Stimulated activated CD8-positive, alpha-beta memory T cell treated with anti-CD3 and anti-CD28 coated beads, Interleukin-7, amount 100 ng/mL, for 4 hours (primary cell): ENCODE measurements at regions not wholly inside any gene's neighbourhood (a gene's known extent, or its start where the extent isn't known, plus 50 kb on each side); places are given as distances from the start of the nearest gene placed in this dataset.
"Not testable (repeated sequence)": the region's sequence is repeated elsewhere in the genome, so short reads cannot be mapped to it uniquely, and the experiment has no call there.

ENCODE experiments used
- DNase-seq, 2 donors: peaks; one replicate each; pipeline ENCODE4 v3.0.0-alpha.2; 2020; ENCODE audit warnings: low read depth in 2 of 2

GRCh38 chr2:173467751-173468150, 113.1 kb downstream of the CDCA7 start:
- no peak for DNase-seq

- no peak for DNase-seq
These were observed 113.7 kb downstream of the CDCA7 start for GRCh38 chr2:173468266-173468793.

DNA sequence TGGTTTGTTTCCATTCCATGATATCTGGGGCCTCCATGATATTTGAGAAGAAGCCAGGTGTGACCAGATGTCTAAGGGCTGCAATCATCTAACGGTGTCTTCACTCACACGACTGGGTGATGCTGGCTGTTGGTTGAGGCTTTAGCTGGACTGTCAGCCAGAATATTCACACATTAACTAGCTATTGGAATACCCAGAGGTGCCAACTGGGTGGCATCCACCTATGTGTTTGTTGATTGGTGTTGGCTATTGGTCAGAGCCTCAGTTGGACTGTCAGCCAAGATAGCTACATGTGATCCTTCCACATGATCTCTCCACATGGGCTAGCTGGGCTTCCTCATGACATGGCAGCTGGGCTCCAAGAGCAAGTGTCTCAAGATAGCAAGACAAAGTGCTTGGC, 117.4 kb downstream of the CDCA7 start:
- DNase-seq: no peak

DNA sequence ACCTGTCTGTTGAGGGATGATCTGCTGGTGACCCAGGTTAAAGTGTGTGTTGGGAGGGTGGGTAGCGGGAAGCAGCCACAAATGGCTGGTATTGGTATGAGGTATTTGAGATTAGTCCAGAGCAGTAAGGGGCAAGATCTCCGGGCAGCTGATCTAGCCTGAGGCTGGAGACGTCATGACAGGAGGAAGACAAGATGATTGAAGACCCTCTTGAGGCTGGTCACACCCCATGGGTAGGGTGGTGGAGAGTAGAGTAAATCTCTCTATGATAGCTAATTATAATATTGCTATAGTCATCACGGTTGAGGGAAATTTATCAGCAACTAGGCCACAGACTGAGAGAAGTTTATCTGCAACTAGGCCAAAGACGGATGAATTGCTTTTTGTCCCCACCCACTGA, 128.5 kb downstream of the CDCA7 start:
- DNase-seq: no peak

GRCh38 chr2:173488861-173489260, 134.2 kb downstream of the CDCA7 start:
- DNase-seq: no peak

- no peak for DNase-seq
These were observed 136.7 kb downstream of the CDCA7 start for GRCh38 chr2:173491418-173491817.

GRCh38 chr2:173493874-173494273, 139.2 kb downstream of the CDCA7 start:
- no peak for DNase-seq

DNA sequence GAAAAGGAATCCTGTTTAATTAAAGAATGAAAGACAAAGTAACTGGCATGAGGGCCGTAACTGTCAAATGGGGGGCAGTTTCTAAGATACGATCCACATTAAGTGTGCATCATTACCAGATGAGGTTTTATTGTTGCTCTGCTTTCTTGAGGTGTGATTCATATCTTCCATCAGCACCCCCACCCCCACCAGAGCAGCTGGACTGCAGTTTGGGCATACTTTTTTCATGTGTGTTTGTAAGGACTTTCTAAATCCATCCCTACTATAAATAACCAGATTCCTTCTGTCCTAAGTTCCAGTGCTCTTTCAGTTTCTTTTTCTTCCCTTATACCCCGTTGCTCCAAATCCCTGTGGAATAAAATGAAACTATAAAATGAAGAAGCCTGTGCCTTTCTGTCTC, 142.1 kb downstream of the CDCA7 start:
- DNase-seq: no peak

- no peak for DNase-seq
These were observed 146.3 kb downstream of the CDCA7 start for GRCh38 chr2:173500953-173501352.

- DNase-seq: no peak
These were observed 147.6 kb downstream of the CDCA7 start for GRCh38 chr2:173502296-173502695.

- DNase-seq: no peak
These were observed 156.7 kb downstream of the CDCA7 start for GRCh38 chr2:173511357-173511756.

DNA sequence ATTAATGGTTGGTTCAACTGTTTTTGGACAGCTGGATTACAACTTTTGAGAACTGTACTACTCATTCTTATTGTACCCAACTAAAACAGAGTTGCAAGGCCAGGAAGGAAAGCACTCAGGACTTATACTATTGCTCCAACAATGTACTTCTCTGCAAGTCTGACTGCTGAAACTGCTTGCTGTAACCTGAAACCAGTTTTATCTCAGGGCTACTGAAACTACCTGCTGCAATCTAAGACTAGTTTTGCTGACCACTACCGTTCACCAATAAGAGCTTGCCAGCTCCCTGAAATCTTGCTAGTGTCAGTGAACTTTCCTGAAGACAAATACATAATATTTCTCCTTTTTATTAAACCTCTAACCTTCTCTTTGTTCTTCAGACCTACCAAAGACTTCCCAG, 157.3 kb downstream of the CDCA7 start:
- DNase-seq: no peak

- DNase-seq: no peak
These were observed 158.5 kb downstream of the CDCA7 start for GRCh38 chr2:173513107-173513727.

DNA sequence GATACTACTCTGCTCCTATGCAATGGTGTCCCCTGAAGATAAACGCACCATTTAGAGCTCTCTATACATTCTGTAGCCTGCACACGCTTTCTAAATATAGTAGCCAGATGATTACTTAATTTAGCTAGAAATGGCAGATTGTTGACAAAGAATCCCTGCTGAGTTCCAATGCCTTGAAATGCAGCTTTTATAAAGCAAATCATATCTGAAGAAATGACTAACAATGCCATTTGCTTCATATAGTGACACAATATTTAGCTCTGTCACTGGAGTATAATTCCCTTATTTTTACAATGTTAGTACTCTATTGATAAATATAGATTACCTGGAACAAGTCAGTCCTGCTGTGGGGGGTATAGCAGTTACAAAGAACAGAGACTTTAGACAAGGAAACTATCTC, 166.2 kb downstream of the CDCA7 start:
- no peak for DNase-seq

- DNase-seq: no peak
These were observed 166.9 kb downstream of the CDCA7 start for GRCh38 chr2:173521450-173522192.

DNA sequence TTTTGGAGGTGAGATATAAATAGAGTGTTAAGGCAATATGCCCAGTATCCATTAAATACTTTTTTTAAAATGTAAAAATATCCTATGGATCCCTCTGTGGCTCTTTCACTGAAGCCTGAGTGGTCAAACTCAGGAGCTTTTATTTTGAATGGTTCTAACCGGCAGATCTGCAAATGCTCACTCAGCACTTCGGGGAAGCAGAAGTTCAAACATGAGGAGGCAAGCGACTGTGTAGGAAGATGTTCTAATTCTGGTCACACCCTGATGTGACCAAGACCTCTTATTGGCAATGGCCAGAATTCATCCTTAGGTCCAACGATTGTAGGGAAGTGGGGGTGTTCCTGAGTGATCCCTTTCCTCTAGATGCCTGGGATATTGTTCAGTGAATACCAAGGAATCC, 168.8 kb downstream of the CDCA7 start:
- no peak for DNase-seq

- DNase-seq: no peak
These were observed 169.7 kb downstream of the CDCA7 start for GRCh38 chr2:173524256-173524955.

DNA sequence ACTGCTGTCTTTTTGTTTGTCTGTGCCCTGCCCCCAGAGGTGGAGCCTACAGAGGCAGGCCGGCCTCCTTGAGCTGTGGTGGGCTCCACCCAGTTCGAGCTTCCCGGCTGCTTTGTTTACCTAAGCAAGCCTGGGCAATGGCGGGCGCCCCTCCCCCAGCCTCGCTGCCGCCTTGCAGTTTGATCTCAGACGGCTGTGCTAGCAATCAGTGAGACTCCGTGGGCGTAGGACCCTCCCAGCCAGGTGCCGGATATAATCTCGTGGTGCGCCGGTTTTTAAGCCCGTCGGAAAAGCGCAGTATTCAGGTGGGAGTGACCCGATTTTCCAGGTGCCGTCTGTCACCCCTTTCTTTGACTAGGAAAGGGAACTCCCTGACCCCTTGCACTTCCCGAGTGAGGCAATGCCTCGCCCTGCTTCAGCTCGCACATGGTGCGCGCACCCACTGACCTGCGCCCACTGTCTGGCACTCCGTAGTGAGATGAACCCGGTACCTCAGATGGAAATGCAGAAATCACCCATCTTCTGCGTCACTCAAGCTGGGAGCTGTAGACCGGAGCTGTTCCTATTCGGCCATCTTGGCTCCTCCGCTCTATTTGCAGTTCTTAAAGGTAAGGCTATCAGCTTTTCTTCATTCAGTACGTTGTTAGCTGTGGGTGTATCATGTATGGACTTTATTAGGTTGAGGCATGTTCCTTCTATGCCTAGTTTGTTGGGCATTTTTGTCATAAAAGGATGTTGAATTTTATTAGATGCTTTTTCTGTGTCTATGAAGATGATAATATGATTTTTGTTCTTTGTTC, 178.3 kb downstream of the CDCA7 start:
- DNase-seq: not testable (repeated sequence)

GRCh38 chr2:173537694-173538093, 183.0 kb downstream of the CDCA7 start:
- DNase-seq: no peak

DNA sequence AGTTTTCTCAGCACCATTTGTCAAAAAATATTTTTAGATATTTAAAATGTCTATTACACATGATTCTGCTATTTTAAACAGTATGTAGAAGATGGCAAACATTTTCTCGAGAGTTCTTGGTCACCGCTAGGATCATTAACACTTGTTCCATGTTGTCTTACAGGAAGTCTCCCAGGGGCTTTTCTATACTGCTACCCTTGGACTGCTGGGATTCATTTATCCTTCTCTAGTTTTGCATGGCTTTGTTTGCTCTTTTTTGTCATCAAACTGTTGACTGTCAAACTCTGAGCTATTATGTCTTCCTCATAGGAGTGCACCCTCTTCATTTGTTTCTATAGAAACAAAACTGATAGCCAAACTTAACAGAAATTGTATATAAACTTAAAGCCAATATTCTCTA, 184.9 kb downstream of the CDCA7 start:
- DNase-seq: no peak

DNA sequence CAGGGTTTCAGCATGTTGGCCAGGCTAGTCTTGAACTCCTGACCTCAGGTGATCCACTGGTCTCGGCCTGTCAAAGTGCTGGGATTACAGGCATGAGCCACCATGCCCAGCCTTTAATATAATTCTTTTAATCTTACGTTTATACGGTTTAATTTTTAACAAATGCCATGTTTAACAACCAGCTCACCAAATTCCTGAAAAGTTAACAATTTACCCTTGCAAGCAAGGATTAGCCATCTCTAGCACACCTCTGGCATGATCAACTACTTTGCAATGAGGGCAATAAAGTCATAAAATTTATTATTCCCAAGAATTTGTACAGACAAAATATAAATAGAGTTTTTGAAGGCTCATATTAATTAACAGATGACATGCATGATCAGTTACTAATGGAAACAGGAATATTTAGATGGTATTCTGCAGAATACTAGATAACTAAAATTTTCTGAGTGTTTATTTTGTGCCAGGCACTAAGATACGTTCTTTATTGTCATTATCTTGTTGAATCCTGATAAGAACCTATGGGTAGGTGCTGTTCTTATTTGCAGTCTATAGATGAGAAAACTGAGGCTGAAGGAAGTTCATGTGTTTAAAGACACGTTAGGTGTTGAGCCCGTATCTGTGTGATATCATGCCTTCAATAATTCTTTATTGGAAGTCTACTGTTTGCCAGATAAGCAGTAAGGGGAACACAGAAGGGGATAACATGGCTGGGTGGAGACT, 190.1 kb downstream of the CDCA7 start:
- DNase-seq: no peak
